Endothelial cell of umbilical vein (primary cell): ENCODE measurements at regions not wholly inside any gene's neighbourhood (a gene's known extent, or its start where the extent isn't known, plus 50 kb on each side); places are given as distances from the start of the nearest gene placed in this dataset.

Experiments
- BruUV-seq: library from RNA; stranded (reverse); fragments of 400-500 nt; replicated peaks from 2 replicates; lab custom pipeline; 2021; lab: Mats Ljungman, UMichigan
- CTCF ChIA-PET: fragments of 300-600, 350-600 bp; sonication (Branson Sonifier 250); formaldehyde crosslinking; loops from one replicate; lab custom pipeline; 2021; ENCODE audit warnings: antibody characterized with exemption, inconsistent platforms; lab: Charles Lee
- POLR2A ChIA-PET: fragments of 300-600, 350-600 bp; sonication (Branson Sonifier 250); formaldehyde crosslinking; loops from one replicate; lab custom pipeline; 2021; ENCODE audit warnings: antibody characterized with exemption, inconsistent platforms; lab: Charles Lee
- DNase-seq: peaks from one replicate; pipeline ENCODE4 v3.0.0-alpha.2; 2011; ENCODE audit warnings: low read depth, low spot score
- FAIRE-seq: peaks from 2 replicates; lab custom pipeline; 2011; peaks lifted over from hg19 to GRCh38; lab: Jason Lieb, UNC
- H2AFZ ChIP-seq: 2 replicates; pipeline ENCODE4 v1.6.0; 2012; ENCODE audit warnings: low read depth, low read length, control low read depth, inconsistent platforms
- H3K27ac ChIP-seq: 2 replicates; pipeline ENCODE4 v1.5.1; 2011; ENCODE audit warnings: low read depth, mild to moderate bottlenecking, control low read depth, low read length, moderate library complexity; ENCODE audit not compliant: insufficient read depth
- H3K27me3 ChIP-seq, 2 experiments: 2 replicates each; pipeline versions ENCODE4 v1.6.0 to v1.6.1; 2011; ENCODE audit warnings: low read length in 2 of 2, mixed read lengths in 1 of 2; ENCODE audit not compliant: control insufficient read depth in 2 of 2, insufficient read depth in 2 of 2
- H3K36me3 ChIP-seq, 2 experiments: 2 replicates in 1 of 2; 3 replicates in 1 of 2; pipeline ENCODE4 v1.5.1; 2011; ENCODE audit warnings: low read length in 2 of 2, mild to moderate bottlenecking in 1 of 2, moderate library complexity in 1 of 2; ENCODE audit not compliant: control insufficient read depth in 2 of 2, insufficient read depth in 2 of 2; ENCODE audit errors: extremely low read depth in 1 of 2
- H3K4me1 ChIP-seq: 3 replicates; pipeline ENCODE4 v1.5.1; 2011; ENCODE audit warnings: mild to moderate bottlenecking, low read length; ENCODE audit not compliant: control insufficient read depth, insufficient read depth; ENCODE audit errors: extremely low read depth
- H3K4me2 ChIP-seq: 2 replicates; pipeline ENCODE4 v1.6.1; 2011; ENCODE audit warnings: low read length, control low read depth, mixed read lengths; ENCODE audit not compliant: insufficient read depth
- H3K4me3 ChIP-seq, 3 experiments: fragments of 200-600 bp in 1 of 3; sonication (generic), shearing (Covaris generic) in 1 of 3; replicated peaks in 1 of 3; 2 replicates each; pipeline ENCODE4 v1.5.1; 2011 to 2016; ENCODE audit warnings: control low read depth in 3 of 3, low read length in 3 of 3, mild to moderate bottlenecking in 2 of 3, inconsistent platforms in 1 of 3, low read depth in 1 of 3, moderate library complexity in 1 of 3; ENCODE audit not compliant: insufficient read depth in 1 of 3
- H3K79me2 ChIP-seq: 2 replicates; pipeline ENCODE4 v1.6.0; 2012; ENCODE audit warnings: low read length, inconsistent platforms; ENCODE audit not compliant: control insufficient read depth, insufficient read depth
- H3K9ac ChIP-seq: replicated peaks from 2 replicates; pipeline ENCODE3; 2011; ENCODE audit warnings: low read length, control low read depth; ENCODE audit not compliant: insufficient read depth; ENCODE audit errors: extremely low read depth
- H3K9me1 ChIP-seq: replicated peaks from 3 replicates; pipeline ENCODE4 v1.6.0; 2011; ENCODE audit warnings: mild to moderate bottlenecking, low read length; ENCODE audit not compliant: control insufficient read depth, insufficient read depth; ENCODE audit errors: extremely low read depth
- H3K9me3 ChIP-seq: replicated peaks from 2 replicates; pipeline ENCODE4 v1.5.1; 2012; ENCODE audit warnings: low read length, inconsistent platforms; ENCODE audit not compliant: control insufficient read depth, insufficient read depth
- H4K20me1 ChIP-seq: replicated peaks from 2 replicates; pipeline ENCODE3; 2011; ENCODE audit warnings: mild to moderate bottlenecking, low read length; ENCODE audit not compliant: control insufficient read depth, insufficient read depth; ENCODE audit errors: extremely low read depth
- EZH2 ChIP-seq: IDR thresholded peaks from 2 replicates; pipeline ENCODE4 v1.6.1; 2012; ENCODE audit warnings: borderline replicate concordance, low read depth, mild to moderate bottlenecking, moderate library complexity, low read length, inconsistent platforms; ENCODE audit not compliant: severe bottlenecking
- FOS ChIP-seq: IDR thresholded peaks from 2 replicates; pipeline ENCODE4 v1.6.1; 2011; ENCODE audit warnings: mild to moderate bottlenecking, low read length, moderate library complexity, borderline replicate concordance; ENCODE audit not compliant: insufficient read depth
- GATA2 ChIP-seq: IDR thresholded peaks from 2 replicates; pipeline ENCODE4 v1.7.0; 2011; ENCODE audit warnings: low read depth, mild to moderate bottlenecking, moderate library complexity, mixed read lengths, low read length; ENCODE audit not compliant: insufficient read length, insufficient read depth
- JUN ChIP-seq: IDR thresholded peaks from 2 replicates; pipeline ENCODE4 v1.6.1; 2011; ENCODE audit warnings: borderline replicate concordance, low read depth; ENCODE audit not compliant: insufficient read length, insufficient read depth
- MYC ChIP-seq: IDR thresholded peaks from one replicate; pipeline ENCODE4 v1.6.1; 2011; ENCODE audit warnings: mild to moderate bottlenecking, low read depth, low read length
- POLR2A ChIP-seq: IDR thresholded peaks from 2 replicates; pipeline ENCODE4 v1.6.1; 2012; ENCODE audit warnings: low read depth, mild to moderate bottlenecking, control low read depth, low read length
- POLR2AphosphoS5 ChIP-seq: IDR thresholded peaks from 2 replicates; pipeline ENCODE4 v1.6.1; 2012; ENCODE audit warnings: low read depth, mild to moderate bottlenecking, control low read depth, low read length, moderate library complexity; ENCODE audit not compliant: insufficient read depth
- dilution Hi-C: fragments of 300-500 bp; cut with MboI; formaldehyde crosslinking; loops from one replicate; pipeline ENCODE4 v1.15.0; 2019; ENCODE audit warnings: low sequenced_read_pairs; ENCODE audit not compliant: extremely low pct_ligation_motif_present
- intact Hi-C: fragments of 100-400 bp; cut with micrococcal nuclease; formaldehyde crosslinking; loops from one replicate; pipeline ENCODE4 v1.10.0; 2022
- TF ChIP-seq, protein P1 (sequence below), 2 donors: IDR thresholded peaks; 1 replicate in 1 of 2; 2 replicates in 1 of 2; pipeline ENCODE4 v1.5.1; 2011; ENCODE audit warnings: low read length in 2 of 2, mild to moderate bottlenecking in 2 of 2, moderate library complexity in 2 of 2, control low read depth in 1 of 2, inconsistent platforms in 1 of 2, low read depth in 1 of 2; ENCODE audit not compliant: insufficient read depth in 1 of 2; ENCODE audit errors: extremely low read depth in 1 of 2
- TF ChIP-seq, protein P2 (sequence below): IDR thresholded peaks from 2 replicates; pipeline ENCODE4 v1.6.1; 2011; ENCODE audit not compliant: insufficient read depth, insufficient read length

DNA sequence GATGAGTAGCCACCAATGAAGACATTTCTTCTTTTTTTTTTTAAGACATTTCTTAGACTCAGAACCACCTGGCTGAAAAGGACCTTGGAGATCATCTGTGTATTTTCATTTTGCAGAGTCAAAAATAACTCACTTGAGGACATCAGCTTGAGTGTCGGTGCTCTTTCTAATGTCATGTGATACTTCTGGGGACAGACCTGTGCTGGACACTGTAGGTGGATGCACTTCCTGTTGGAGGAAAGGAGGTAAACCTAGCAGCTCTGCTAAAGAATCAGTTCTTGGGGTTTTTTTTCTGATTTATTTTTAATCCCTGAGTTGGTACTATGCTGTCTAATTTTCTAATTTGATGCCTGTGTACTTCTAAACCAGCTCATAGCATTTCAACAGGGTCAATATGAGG, 283.9 kb upstream of the CRIM1 start:
- ChIA-PET CTCF (interaction anchor here (1.2 kb wide), 1 partner anchor 14 kb away, joined by 5 read pairs; no protein-coding TSS in a partner anchor), POLR2A (no interaction called here)
- no peak overlapping the region for H3K4me2 ChIP-seq
- BruUV-seq = no TSS peak
- H3K27ac ChIP-seq = no peak overlapping the region
- DNase-seq (no peak), FAIRE-seq (no peak)
- H3K79me2 ChIP-seq = no peaks in the 10 kb centered on the region
- no peaks in the 10 kb centered on the region for H4K20me1 ChIP-seq
- no peak for TF ChIP-seq EZH2
- TF ChIP-seq GATA2 = no peak
- TF ChIP-seq FOS = no peak
- TF ChIP-seq, protein P1, sequence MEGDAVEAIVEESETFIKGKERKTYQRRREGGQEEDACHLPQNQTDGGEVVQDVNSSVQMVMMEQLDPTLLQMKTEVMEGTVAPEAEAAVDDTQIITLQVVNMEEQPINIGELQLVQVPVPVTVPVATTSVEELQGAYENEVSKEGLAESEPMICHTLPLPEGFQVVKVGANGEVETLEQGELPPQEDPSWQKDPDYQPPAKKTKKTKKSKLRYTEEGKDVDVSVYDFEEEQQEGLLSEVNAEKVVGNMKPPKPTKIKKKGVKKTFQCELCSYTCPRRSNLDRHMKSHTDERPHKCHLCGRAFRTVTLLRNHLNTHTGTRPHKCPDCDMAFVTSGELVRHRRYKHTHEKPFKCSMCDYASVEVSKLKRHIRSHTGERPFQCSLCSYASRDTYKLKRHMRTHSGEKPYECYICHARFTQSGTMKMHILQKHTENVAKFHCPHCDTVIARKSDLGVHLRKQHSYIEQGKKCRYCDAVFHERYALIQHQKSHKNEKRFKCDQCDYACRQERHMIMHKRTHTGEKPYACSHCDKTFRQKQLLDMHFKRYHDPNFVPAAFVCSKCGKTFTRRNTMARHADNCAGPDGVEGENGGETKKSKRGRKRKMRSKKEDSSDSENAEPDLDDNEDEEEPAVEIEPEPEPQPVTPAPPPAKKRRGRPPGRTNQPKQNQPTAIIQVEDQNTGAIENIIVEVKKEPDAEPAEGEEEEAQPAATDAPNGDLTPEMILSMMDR (IDR thresholded peaks at IDR 0.05; ENCODE audit: extremely low read depth in 1 of 2, insufficient read depth in 1 of 2, low read depth in 1 of 2, low read length in 2 of 2) = no peak
- no peak for TF ChIP-seq JUN
- TF ChIP-seq MYC = no peak
- TF ChIP-seq POLR2A = no peak
- TF ChIP-seq, protein P2, sequence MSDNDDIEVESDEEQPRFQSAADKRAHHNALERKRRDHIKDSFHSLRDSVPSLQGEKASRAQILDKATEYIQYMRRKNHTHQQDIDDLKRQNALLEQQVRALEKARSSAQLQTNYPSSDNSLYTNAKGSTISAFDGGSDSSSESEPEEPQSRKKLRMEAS = no peak
- TF ChIP-seq POLR2AphosphoS5 = no peak
- H3K9me3 ChIP-seq = no peaks in the 10 kb centered on the region
- dilution Hi-C loops (no loop called here), intact Hi-C loops (no loop called here)
- no peak overlapping the region for H3K9ac ChIP-seq
- H3K9me1 ChIP-seq = no peaks in the 10 kb centered on the region
- no peaks in the 10 kb centered on the region for H3K27me3 ChIP-seq
- no peaks in the 10 kb centered on the region for H3K4me1 ChIP-seq
- H3K4me3 ChIP-seq = no peak overlapping the region
- H2AFZ ChIP-seq = no peak overlapping the region
- no peaks in the 10 kb centered on the region for H3K36me3 ChIP-seq
